Heart right ventricle (tissue), 16 donors: ENCODE measurements at regions not wholly inside any gene's neighbourhood (a gene's known extent, or its start where the extent isn't known, plus 50 kb on each side); places are given as distances from the start of the nearest gene placed in this dataset.

Source experiments
- ATAC-seq, 8 donors: fragments of 200-7000 bp; cut with Tn5 transposase; one replicate each; pipeline ENCODE4 v1.9.1; 2020; ENCODE audit warnings: mild to moderate bottlenecking in 8 of 8, moderate library complexity in 8 of 8, moderate number of reproducible peaks in 1 of 8
- DNase-seq, 2 donors: peaks; one replicate each; pipeline ENCODE4 v3.0.0-alpha.2; 2020
- H3K27ac ChIP-seq, 10 donors: fragments of 200-600 bp; sonication (generic) in 2 of 10; one replicate each; pipeline versions ENCODE4 v1.5.0 to v1.8.0; 2020 to 2022; ENCODE audit warnings: mild to moderate bottlenecking in 3 of 10
- H3K27me3 ChIP-seq, 7 donors: fragments of 200-600 bp; one replicate each; pipeline ENCODE4 v1.8.0; 2021 to 2022; ENCODE audit warnings: mild to moderate bottlenecking in 2 of 7
- H3K36me3 ChIP-seq, 9 donors: fragments of 200-600 bp; sonication (generic) in 1 of 9; one replicate each; pipeline versions ENCODE4 v1.5.0 to v1.8.0; 2020 to 2022; ENCODE audit warnings: mild to moderate bottlenecking in 2 of 9
- H3K4me1 ChIP-seq, 9 donors: fragments of 200-600 bp; sonication (generic) in 1 of 9; one replicate each; pipeline versions ENCODE4 v1.5.0 to v1.8.0; 2020 to 2022; ENCODE audit warnings: mild to moderate bottlenecking in 4 of 9
- H3K4me3 ChIP-seq, 10 donors: fragments of 200-600 bp; sonication (generic) in 2 of 10; one replicate each; pipeline versions ENCODE4 v1.5.0 to v1.8.0; 2020 to 2022; ENCODE audit warnings: mild to moderate bottlenecking in 7 of 10, moderate library complexity in 2 of 10
- H3K9me3 ChIP-seq, 11 donors: fragments of 200-600 bp in 10 of 11; sonication (generic) in 2 of 11; one replicate each; pipeline versions ENCODE4 v1.5.0 to v1.8.0; 2013 to 2022; ENCODE audit warnings: mild to moderate bottlenecking in 2 of 11, control low read depth in 1 of 11, moderate library complexity in 1 of 11
- CTCF ChIP-seq, 9 donors: fragments of 200-600 bp; sonication (generic) in 2 of 9; IDR thresholded peaks; one replicate each; pipeline versions ENCODE4 v1.5.0 to v1.8.0; 2021 to 2022; ENCODE audit warnings: antibody characterized with exemption in 9 of 9, mild to moderate bottlenecking in 5 of 9, moderate library complexity in 1 of 9
- WGBS, 2 donors: extraction: QIAGEN DNeasy Blood & Tissue Kit; methylation state at CpG; one replicate each; pipeline ENCODE4 v1.1.7; 2013; ENCODE audit warnings: inconsistent platforms in 1 of 2; 5-methylcytosine and 5-hydroxymethylcytosine counted together
- intact Hi-C, 10 donors: fragments of 100-400 bp; cut with DNase I; formaldehyde crosslinking; loops; one replicate each; pipeline versions ENCODE4 v1.11.1 to v1.14.2; 2022
- donor health status: Arrhythmogenic right ventricular cardiomyopathy.
- donor health status: ischemic (EF 13 %, LVEDD 7.1; RV severe dilation, severe dysfunction).
- donor health status: healthy with polysubstance abuse.
- donor health status: DM: no; HTN: yes; CAD: no.
- donor health status: DM: no; HTN: no; CAD: no.
- donor health status: ischemic (EF 25% LVEDD 6.9; RV normal size, moderate dysfunction).
- donor health status: ischemic (EF 25% LVEDD 5.7; RV mildly dilated, moderate dysfunction).
- donor health status: healthy.
- donor health status: DM: yes; HTN: yes; CAD: no.
- donor health status: Ischemic cardiomyopathy.
- donor health status: ischemic (EF 35%, LVEDD 5.7; RV mildly dilated, moderate dysfunction).
- donor health status: nonischemic (EF 11% LVEDD 7.7; RV severe dilation, severe dysfunction).
- donor health status: DM: yes; HTN: yes; CAD: no.
- donor health status: PGD.
- donor health status: ischemic (EF 29% LVEDD 5.4; RV normal size, mild dysfunction).
- donor health status: nonischemic (EF 23%, LVEDD 6.1; RV moderate dilation, normal function).

GRCh38 chr18:46360102-46360699 is 256.0 kb downstream of the HAUS1 start:
- H3K27ac ChIP-seq: no peak overlapping the region
- no peak for TF ChIP-seq CTCF (IDR thresholded peaks at IDR 0.05)
- intact Hi-C loops: no loop called here
- DNase-seq (no peak), ATAC-seq (no peak)
- no peak overlapping the region for H3K4me3 ChIP-seq
- peaks cover 0 to 11% (median 0%) of the 10 kb centered on the region in 11 donors for H3K9me3 ChIP-seq
- H3K4me1 ChIP-seq: peaks cover 0 to 20% (median 8%) of the 10 kb centered on the region in 9 donors
- H3K27me3 ChIP-seq: no peaks in the 10 kb centered on the region
- H3K36me3 ChIP-seq: no peaks in the 10 kb centered on the region
- WGBS, 2 donors: 88 to 97% methylated on average over 4 of the region's 4 CpGs

GRCh38 chr18:46360866-46361265 is 256.7 kb downstream of the HAUS1 start:
- Histone ChIP-seq H3K4me3 (no peak overlapping the region), H3K4me1 (peaks cover 0 to 16% (median 6%) of the 10 kb centered on the region in 9 donors), H3K27ac (no peak overlapping the region), H3K27me3 (no peaks in the 10 kb centered on the region), H3K36me3 (no peaks in the 10 kb centered on the region), H3K9me3 (peaks cover 0 to 11% (median 0%) of the 10 kb centered on the region in 11 donors)
- intact Hi-C loops: no loop called here
- DNase-seq (no peak), ATAC-seq (no peak)
- 76 to 78% methylated on average over 3 of the region's 3 CpGs for WGBS, 2 donors
- no peak for TF ChIP-seq CTCF (IDR thresholded peaks at IDR 0.05)

- Histone ChIP-seq H3K27ac (no peak overlapping the region), H3K36me3 (no peaks in the 10 kb centered on the region), H3K9me3 (peaks cover 0 to 11% (median 0%) of the 10 kb centered on the region in 11 donors), H3K4me3 (no peak overlapping the region), H3K27me3 (no peaks in the 10 kb centered on the region), H3K4me1 (peaks cover 0 to 5% (median 0%) of the 10 kb centered on the region in 9 donors)
- intact Hi-C loops: no loop called here
- WGBS, 2 donors: 90 to 91% methylated on average over 4 of the region's 4 CpGs
- ATAC-seq: no peak
- no peak for TF ChIP-seq CTCF (IDR thresholded peaks at IDR 0.05)
- DNase-seq: no peak
These were observed 258.3 kb downstream of the HAUS1 start for GRCh38 chr18:46362533-46362932.

GRCh38 chr18:46364048-46364447 is 259.9 kb downstream of the HAUS1 start:
- 96 to 97% methylated on average over 5 of the region's 5 CpGs for whole genome bisulfite sequencing, 2 donors
- no peaks in the 10 kb centered on the region for H3K27me3 ChIP-seq
- no peak for TF ChIP-seq CTCF (IDR thresholded peaks at IDR 0.05)
- ATAC-seq (no peak), DNase-seq (no peak)
- H3K36me3 ChIP-seq: no peaks in the 10 kb centered on the region
- H3K4me3 ChIP-seq: no peak overlapping the region
- H3K9me3 ChIP-seq: peaks cover 0 to 11% (median 0%) of the 10 kb centered on the region in 11 donors
- intact Hi-C loops: no loop called here
- no peak overlapping the region for H3K27ac ChIP-seq
- H3K4me1 ChIP-seq: no peaks in the 10 kb centered on the region
